Bronchial epithelial cell (primary cell): ENCODE measurements at regions not wholly inside any gene's neighbourhood (a gene's known extent, or its start where the extent isn't known, plus 50 kb on each side); places are given as distances from the start of the nearest gene placed in this dataset.
A peak's percentile ranks its signal among the peaks of the same experiment; 100 is the strongest.

ENCODE experiments used
- DNase-seq: peaks from one replicate; pipeline ENCODE4 v3.0.0-alpha.2; 2010; ENCODE audit warnings: low read depth
- FAIRE-seq: peaks from 2 replicates; lab custom pipeline; 2011; peaks lifted over from hg19 to GRCh38; lab: Jason Lieb, UNC
- H3K27me3 ChIP-seq: 2 replicates; pipeline ENCODE4 v1.5.1; 2011; ENCODE audit warnings: low read length; ENCODE audit not compliant: control insufficient read depth, insufficient read depth
- H3K36me3 ChIP-seq: 2 replicates; pipeline ENCODE4 v1.5.1; 2011; ENCODE audit warnings: low read length; ENCODE audit not compliant: control insufficient read depth, insufficient read depth
- H3K4me3 ChIP-seq: 2 replicates; pipeline ENCODE4 v1.5.1; 2011; ENCODE audit warnings: mild to moderate bottlenecking, low read depth, low read length, control low read depth
- CTCF ChIP-seq: IDR thresholded peaks from 2 replicates; pipeline ENCODE4 v1.5.1; 2011; ENCODE audit warnings: mild to moderate bottlenecking, moderate library complexity, low read length, control low read depth, inconsistent platforms; ENCODE audit not compliant: insufficient read depth, severe bottlenecking

GRCh38 chr4:45063696-45064095, 337.3 kb upstream of the GNPDA2 start:
- TF ChIP-seq CTCF, result no peak
- Histone ChIP-seq H3K36me3 (no peaks in the 10 kb centered on the region), H3K27me3 (no peaks in the 10 kb centered on the region), H3K4me3 (no peak overlapping the region)
- no peak for FAIRE-seq
- DNase-seq, result no peak

GRCh38 chr4:45062935-45063545, 336.7 kb upstream of the GNPDA2 start:
- H3K4me3 ChIP-seq, result no peak overlapping the region
- TF ChIP-seq CTCF, result no peak
- no peaks in the 10 kb centered on the region for H3K27me3 ChIP-seq
- FAIRE-seq, result no peak
- DNase-seq, result no peak
- no peaks in the 10 kb centered on the region for H3K36me3 ChIP-seq

GRCh38 chr4:45043911-45044310, 317.6 kb upstream of the GNPDA2 start:
- FAIRE-seq (no peak), DNase-seq (no peak)
- no peak for TF ChIP-seq CTCF
- no peaks in the 10 kb centered on the region for H3K27me3 ChIP-seq
- H3K4me3 ChIP-seq, result no peak overlapping the region
- H3K36me3 ChIP-seq, result no peaks in the 10 kb centered on the region

- Histone ChIP-seq H3K36me3 (no peaks in the 10 kb centered on the region), H3K4me3 (no peak overlapping the region), H3K27me3 (no peaks in the 10 kb centered on the region)
- DNase-seq (peak; percentile 8), FAIRE-seq (no peak)
- TF ChIP-seq CTCF, result no peak
Observed at GRCh38 chr4:45036677-45037076, 310.3 kb upstream of the GNPDA2 start.

GRCh38 chr4:45033676-45034419, 307.5 kb upstream of the GNPDA2 start:
- FAIRE-seq (no peak), DNase-seq (no peak)
- no peaks in the 10 kb centered on the region for H3K27me3 ChIP-seq
- no peak for TF ChIP-seq CTCF
- no peaks in the 10 kb centered on the region for H3K36me3 ChIP-seq
- H3K4me3 ChIP-seq, result no peak overlapping the region
